K562 (cell line): ENCODE measurements at regions not wholly inside any gene's neighbourhood (a gene's known extent, or its start where the extent isn't known, plus 50 kb on each side); places are given as distances from the start of the nearest gene placed in this dataset.

Source experiments
- CTCF ChIP-seq, 3 experiments: IDR thresholded peaks in 2 of 3; conservative IDR thresholded peaks in 1 of 3; 2 replicates each; pipeline ENCODE4 v1.5.1; 2011 to 2012; ENCODE audit warnings: low read length in 3 of 3, mild to moderate bottlenecking in 3 of 3, control low read depth in 2 of 3, improper control_type of control experiment in 1 of 3, inconsistent platforms in 1 of 3, low read depth in 1 of 3, mixed read lengths in 1 of 3, moderate library complexity in 1 of 3; ENCODE audit not compliant: insufficient read depth in 2 of 3
- TARDBP ChIP-seq: fragments of 450-650 bp; IDR thresholded peaks from 2 replicates; pipeline ENCODE4 v1.6.1; 2016
- ZNF778 ChIP-seq: fragments of 450-650 bp; formaldehyde crosslinking; IDR thresholded peaks from 2 replicates; pipeline ENCODE4 v1.4.0; 2020; ENCODE audit warnings: mild to moderate bottlenecking, moderate library complexity
- TF ChIP-seq, protein P1 (sequence below): sonication (generic); formaldehyde crosslinking; IDR thresholded peaks from 2 replicates; pipeline ENCODE4 v1.5.0; 2020; ENCODE audit warnings: missing genetic modification reagents

- TF ChIP-seq TARDBP, result no peak
- TF ChIP-seq, protein P1, sequence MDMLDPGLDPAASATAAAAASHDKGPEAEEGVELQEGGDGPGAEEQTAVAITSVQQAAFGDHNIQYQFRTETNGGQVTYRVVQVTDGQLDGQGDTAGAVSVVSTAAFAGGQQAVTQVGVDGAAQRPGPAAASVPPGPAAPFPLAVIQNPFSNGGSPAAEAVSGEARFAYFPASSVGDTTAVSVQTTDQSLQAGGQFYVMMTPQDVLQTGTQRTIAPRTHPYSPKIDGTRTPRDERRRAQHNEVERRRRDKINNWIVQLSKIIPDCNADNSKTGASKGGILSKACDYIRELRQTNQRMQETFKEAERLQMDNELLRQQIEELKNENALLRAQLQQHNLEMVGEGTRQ (CRISPR knock-in tag), result no peak
- TF ChIP-seq CTCF (IDR thresholded peaks at IDR 0.05 in 2 of 3, conservative IDR thresholded peaks at IDR 0.05 in 1 of 3; ENCODE audit: insufficient read depth in 2 of 3, low read depth in 1 of 3, low read length in 3 of 3), result no peak
- no peak for TF ChIP-seq ZNF778 (CRISPR knock-in tag)
Observed at GRCh38 chr19:32208060-32208459, 137.3 kb upstream of the ZNF507 start.
